ENCODE measurements at regions not wholly inside any gene's neighbourhood (a gene's known extent, or its start where the extent isn't known, plus 50 kb on each side); places are given as distances from the start of the nearest gene placed in this dataset.

DNA sequence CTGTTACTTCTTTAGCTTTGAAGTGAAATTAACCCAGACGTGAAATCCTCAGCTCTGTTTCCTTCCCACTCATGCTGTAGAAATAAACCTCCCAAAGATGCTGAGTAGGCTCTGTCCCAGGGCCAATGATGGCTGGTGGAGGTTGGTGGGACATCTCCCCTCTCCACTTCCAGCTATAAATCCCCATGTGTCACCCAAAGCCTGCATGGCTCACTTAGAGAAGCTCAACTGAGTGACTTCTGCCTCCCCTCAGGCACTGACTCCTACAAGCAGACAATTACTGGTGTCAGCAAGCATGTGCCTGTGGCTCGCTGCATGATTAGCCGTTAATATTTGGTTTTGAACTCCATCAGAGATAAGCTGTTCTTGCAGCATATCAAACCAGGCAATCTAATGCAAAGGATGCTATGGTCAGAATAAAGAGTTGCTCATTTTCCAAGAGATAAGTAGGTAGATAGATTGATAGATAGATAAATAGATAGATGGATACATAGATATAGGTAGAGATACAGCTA lies 569.5 kb upstream of the WWC1 start:
- DNase-seq = no peak

- DNase-seq = peak; percentile 56 to 58
Measured at GRCh38 chr5:167723254-167723871, 568.1 kb upstream of the WWC1 start.

- no peak for DNase-seq
Measured at GRCh38 chr5:167725264-167725663, 566.2 kb upstream of the WWC1 start.

DNA sequence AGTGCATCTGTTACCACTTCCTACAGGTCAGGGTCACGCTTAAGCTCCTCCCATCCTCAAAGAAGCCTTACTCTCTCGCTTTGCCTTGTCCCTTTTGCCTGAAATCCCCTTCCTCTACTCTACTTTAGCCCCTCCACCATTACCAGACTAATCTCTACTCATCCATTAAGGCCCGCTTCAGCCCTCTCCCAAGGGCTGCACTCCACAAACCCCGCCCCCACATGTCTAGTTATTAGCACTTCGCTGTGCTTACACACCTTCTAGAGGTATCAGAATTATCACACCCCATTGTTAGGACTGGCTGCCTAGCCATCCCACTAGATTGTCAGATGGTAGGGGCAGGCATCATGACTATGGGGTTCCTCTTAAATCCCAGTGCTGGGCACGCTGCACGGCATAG lies 565.7 kb upstream of the WWC1 start:
- no peak for DNase-seq

DNA sequence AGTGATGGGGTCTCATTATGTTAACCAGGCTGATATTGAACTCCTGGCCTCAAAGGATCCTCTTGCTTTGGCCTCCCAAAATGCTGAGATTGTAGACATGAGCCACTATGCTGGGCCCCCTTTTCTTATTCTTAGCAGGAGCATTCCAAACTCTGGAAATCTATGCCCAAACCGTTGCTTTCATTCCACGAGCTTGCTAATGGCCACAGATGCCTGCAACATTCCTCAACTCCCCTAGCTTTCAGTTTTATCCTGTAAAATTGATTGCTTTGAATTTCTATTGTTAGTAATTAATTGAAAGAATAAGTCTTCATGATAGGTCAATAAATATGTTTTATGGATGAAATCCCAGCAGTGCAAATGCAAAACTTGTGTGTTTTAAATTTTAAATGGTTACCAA lies 564.8 kb upstream of the WWC1 start:
- no peak for DNase-seq

DNA sequence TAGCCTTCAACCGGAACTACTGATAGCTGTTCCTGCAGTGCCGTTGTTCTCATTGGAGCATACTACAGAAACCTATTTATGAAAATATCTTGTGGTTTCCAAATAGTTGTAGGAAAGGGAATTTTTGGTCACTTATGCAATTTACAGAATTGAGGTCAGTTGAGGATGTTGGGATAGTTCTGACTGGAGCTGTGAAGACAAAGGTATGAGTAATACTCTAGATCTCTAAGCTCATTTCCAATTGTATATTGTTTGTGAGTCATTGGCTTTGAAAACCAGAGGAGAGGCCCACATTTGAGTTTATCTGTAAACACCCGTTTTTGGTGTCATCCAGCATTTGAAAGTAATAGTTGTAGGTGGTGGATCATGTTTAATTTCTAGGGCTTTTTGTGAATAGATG lies 561.3 kb upstream of the WWC1 start:
- DNase-seq = no peak

- DNase-seq = no peak
Measured at GRCh38 chr5:167730656-167731055, 560.8 kb upstream of the WWC1 start.

- no peak for DNase-seq
Measured at GRCh38 chr5:167731951-167732350, 559.5 kb upstream of the WWC1 start.

GRCh38 chr5:167732499-167732898 lies 558.9 kb upstream of the WWC1 start:
- no peak for DNase-seq

DNA sequence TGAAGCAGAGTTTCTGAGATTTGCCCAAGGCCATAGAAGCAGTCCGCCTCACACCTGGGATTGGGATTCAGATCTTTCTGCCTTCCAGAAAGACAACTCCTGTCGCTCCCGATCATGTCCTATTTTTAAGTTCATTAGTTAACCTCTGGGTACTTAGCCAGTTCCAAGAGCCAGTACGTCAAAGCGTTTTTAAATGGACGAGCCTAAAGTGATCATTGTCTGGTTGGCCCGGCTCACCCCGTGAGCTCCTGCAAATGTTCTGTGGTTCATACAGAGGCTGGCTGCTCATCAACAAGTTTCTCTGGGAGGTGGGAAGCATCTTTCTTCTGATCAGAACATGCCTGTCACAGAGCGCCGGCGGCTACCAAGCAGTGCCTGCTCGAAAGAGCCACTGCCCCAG lies 554.5 kb upstream of the WWC1 start:
- DNase-seq = no peak

DNA sequence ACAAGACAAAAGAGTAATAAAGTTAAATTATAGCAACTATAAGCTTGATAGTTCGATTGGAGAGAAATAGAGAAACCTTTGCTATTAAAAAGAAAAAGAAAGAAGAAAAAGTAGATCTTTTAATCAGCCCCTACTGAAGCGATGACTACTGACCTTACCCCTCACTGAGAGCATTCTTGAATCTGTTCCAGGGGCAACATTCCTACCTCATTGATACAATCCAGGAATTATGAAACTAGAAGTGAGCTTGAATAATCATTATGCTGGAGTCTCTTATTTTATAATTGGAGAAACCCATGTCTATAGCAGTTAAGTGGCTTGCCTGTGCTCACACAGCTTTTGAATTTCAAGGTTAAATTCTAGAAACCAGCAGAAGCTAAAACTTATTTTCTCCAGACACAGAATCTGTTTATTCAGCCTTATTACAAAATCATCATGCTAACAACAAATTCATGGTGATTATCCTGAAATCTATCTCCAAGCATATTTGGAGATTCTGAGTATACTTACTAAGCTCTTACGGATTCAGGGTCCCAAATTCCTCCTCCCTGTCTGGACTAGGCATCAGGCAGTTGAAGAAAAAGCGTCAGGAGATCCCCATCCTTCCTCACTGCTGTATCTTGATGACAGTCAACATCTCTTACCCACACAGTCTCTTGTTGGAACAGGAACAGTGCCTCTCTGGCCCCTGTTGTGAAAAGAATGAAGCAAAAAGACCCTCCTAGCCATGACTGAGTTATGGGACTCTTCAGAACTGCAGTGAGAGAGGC lies 547.6 kb upstream of the WWC1 start:
- DNase-seq = no peak

GRCh38 chr5:167745868-167746267 lies 545.6 kb upstream of the WWC1 start:
- DNase-seq = no peak

- DNase-seq = no peak
Measured at GRCh38 chr5:167750586-167750985, 540.9 kb upstream of the WWC1 start.

- no peak for DNase-seq
Measured at GRCh38 chr5:167752936-167753335, 538.5 kb upstream of the WWC1 start.

GRCh38 chr5:167753725-167754490 lies 537.5 kb upstream of the WWC1 start:
- no peak for DNase-seq

GRCh38 chr5:167754501-167755021 lies 536.9 kb upstream of the WWC1 start:
- DNase-seq = no peak

DNA sequence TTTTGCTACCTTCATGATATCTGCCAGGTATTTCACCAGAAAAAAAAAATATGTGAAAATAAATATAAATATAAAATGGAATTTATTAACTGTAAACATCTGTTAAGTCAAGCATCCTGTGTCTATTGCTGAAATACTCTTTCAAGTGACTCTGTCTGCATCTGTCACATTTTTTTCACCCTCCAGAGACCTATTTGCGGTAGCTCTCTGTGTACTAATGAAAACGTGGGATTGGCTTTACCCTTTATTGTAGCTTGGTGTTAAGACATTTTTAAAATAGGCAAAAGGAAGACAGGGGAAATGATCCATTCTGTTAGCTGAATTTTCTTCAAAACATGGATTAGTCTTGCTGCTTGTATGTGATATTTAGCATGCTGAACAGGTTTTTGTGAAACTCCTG lies 536.0 kb upstream of the WWC1 start:
- no peak for DNase-seq

DNA sequence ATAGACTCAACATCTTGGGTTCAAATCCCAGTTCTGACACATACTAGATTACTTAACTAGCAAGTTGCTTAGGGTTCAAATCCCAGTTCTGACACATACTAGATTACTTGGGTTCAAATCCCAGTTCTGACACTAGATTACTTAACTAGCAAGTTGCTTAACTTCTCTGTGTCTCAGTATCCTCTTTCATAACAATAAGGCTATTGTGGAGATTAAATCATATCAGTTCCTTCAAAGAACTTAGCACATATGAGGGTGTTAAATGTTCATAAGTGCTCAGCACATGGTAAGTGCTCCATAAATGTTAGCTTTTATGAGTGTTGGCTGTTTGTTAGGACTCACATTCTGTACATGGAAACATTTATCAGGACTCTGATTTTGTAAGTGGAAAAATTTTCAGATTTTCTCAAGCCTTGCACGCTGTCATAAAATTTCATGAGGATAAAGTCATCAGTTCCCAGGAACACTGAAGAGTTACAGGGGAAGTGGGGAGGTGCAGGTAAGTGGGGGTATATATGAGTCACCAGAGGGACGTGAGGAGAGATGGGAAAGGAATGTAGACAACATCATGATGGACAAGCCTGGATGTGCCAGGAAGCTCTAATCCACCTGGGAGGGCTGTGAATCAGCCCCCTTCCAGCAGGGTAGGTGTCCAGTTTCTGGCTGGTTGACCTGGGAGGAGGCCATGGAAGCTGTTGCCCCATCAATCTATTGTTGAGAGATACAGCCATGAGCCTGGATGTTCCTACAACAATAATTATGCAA lies 532.2 kb upstream of the WWC1 start:
- no peak for DNase-seq

- no peak for DNase-seq
Measured at GRCh38 chr5:167763772-167764171, 527.7 kb upstream of the WWC1 start.

DNA sequence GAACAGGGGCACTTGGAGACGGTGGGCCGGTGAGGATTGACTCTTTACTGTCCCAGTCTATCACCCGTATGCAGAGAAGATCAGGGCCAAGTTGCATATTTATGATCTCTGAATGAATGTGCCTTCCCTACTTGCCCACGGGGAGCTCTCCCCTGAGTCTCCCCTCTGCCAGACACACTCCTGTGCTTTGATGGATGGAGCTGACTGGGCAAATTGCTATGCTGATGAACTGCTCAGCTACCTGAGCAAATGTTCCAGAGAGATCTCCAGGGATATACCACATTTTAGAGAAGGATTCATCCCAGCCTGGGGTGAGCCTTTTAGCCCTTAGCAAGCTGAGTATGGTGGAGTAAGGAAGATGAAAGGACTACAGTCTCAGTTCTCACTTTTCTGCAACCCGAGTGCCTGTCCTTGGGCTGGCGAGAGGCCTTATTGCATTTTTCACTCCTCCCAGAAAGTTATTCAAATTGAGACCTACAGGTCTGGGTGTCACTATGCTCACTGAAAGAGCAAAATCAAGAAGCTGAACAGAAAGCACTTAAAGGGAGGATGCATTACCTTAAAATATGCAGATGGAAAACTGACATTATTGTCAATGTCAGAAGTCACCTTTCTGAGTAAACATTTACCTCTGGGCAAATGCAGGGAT lies 526.7 kb upstream of the WWC1 start:
- DNase-seq = no peak

GRCh38 chr5:167765352-167765751 lies 526.1 kb upstream of the WWC1 start:
- DNase-seq = no peak

- DNase-seq = no peak
Measured at GRCh38 chr5:167766957-167767356, 524.5 kb upstream of the WWC1 start.
